WI38 (cell line): ENCODE measurements at regions not wholly inside any gene's neighbourhood (a gene's known extent, or its start where the extent isn't known, plus 50 kb on each side); places are given as distances from the start of the nearest gene placed in this dataset.

Source experiments
- H3K4me3 ChIP-seq: 2 replicates; pipeline ENCODE4 v1.5.1; 2011; ENCODE audit warnings: low read depth, mild to moderate bottlenecking, control low read depth, low read length
- CTCF ChIP-seq: IDR thresholded peaks from 2 replicates; pipeline ENCODE4 v1.5.1; 2012; ENCODE audit warnings: low read depth, mild to moderate bottlenecking, control low read depth, low read length

- no peak for TF ChIP-seq CTCF
- no peak overlapping the region for H3K4me3 ChIP-seq
Observed at GRCh38 chr17:77740481-77740880, 218.0 kb upstream of the TNRC6C start.

GRCh38 chr17:77741109-77741508 is 217.4 kb upstream of the TNRC6C start:
- peak; percentile 42; the same call in 1 of the 2 replicates for TF ChIP-seq CTCF
- no peak overlapping the region for H3K4me3 ChIP-seq

- no peak overlapping the region for H3K4me3 ChIP-seq
Observed at GRCh38 chr17:77742579-77742978, 215.9 kb upstream of the TNRC6C start.

GRCh38 chr17:77744066-77744988 is 214.2 kb upstream of the TNRC6C start:
- TF ChIP-seq CTCF: no peak
- H3K4me3 ChIP-seq: no peak overlapping the region

More at GRCh38 chr17:77742579-77742978, 215.9 kb upstream of the TNRC6C start:
- TF ChIP-seq CTCF: no peak

- no peak overlapping the region for H3K4me3 ChIP-seq
- TF ChIP-seq CTCF: no peak
Observed at GRCh38 chr17:77745702-77746101, 212.8 kb upstream of the TNRC6C start.

GRCh38 chr17:77746393-77746792 is 212.1 kb upstream of the TNRC6C start:
- TF ChIP-seq CTCF: no peak

GRCh38 chr17:77746896-77747554 is 211.5 kb upstream of the TNRC6C start:
- no peak overlapping the region for H3K4me3 ChIP-seq
- no peak for TF ChIP-seq CTCF

More at GRCh38 chr17:77746393-77746792, 212.1 kb upstream of the TNRC6C start:
- H3K4me3 ChIP-seq: no peak overlapping the region
